GM18498 (cell line): ENCODE measurements at regions not wholly inside any gene's neighbourhood (a gene's known extent, or its start where the extent isn't known, plus 50 kb on each side); places are given as distances from the start of the nearest gene placed in this dataset.

ENCODE experiments used
- ATAC-seq: cut with Tn5 transposase; IDR thresholded peaks from one replicate; pipeline ENCODE4 v1.9.1; 2021; ENCODE audit warnings: mild to moderate bottlenecking, moderate library complexity; ENCODE audit not compliant: unreplicated experiment

DNA sequence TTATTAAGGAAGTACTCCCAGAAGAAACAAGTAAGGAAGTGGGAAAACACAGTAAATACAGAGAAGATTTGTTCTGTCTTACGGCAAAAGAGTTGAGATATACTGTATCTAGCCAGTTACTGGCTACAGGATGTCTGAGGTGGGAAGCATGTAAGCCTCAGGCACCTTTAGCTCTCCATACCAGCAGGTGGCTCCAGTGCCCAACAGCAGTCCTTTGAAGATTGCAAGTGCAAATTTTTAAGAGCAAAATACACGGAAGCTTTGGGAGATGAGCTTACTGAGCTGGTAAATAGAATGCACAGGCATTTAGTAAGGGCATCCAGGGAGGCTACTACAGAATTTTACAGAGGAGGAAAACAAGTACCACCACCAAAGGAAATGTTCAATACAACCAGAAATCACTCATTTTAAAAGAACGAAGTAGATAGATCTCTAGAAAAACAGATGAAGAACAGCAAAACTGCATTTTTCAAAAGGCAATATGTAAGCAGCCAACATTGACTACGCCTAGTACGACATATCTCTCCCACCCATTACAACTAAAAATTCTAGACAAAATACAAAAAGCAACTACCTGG, 57.9 kb upstream of the VSTM2B start:
- no peak for ATAC-seq

DNA sequence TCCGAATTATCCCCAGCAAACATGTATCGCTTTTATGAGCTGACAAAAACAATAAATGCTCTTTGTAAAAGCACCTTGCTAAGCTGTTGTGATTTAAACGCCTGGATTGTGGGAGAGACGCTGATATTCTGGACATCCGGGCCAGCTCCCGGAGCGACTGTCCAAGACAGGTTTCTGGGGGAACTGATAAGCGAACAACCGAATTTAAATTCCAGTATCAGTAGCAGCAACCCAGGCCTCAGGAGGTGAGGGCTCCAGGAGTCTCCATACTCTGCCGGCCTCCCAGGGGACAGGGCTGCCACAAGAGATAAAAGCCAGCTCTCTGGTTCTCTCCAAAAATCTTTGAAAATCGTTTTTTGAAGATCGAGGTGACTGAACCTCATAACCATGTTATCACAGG, 50.3 kb upstream of the VSTM2B start:
- no peak for ATAC-seq
